Thyroid gland (tissue), 4 donors: ENCODE measurements at regions not wholly inside any gene's neighbourhood (a gene's known extent, or its start where the extent isn't known, plus 50 kb on each side); places are given as distances from the start of the nearest gene placed in this dataset.

Experiments used
- POLR2A ChIP-seq, 2 donors: fragments of 450-650 bp; IDR thresholded peaks; one replicate each; pipeline ENCODE4 v1.6.1; 2017; ENCODE audit warnings: antibody characterized with exemption in 2 of 2, mild to moderate bottlenecking in 2 of 2, moderate library complexity in 1 of 2
- TF ChIP-seq, protein P1 (sequence below), 6 experiments: fragments of 200-600 bp in 3 of 6; fragments of 450-650 bp in 3 of 6; sonication (generic) in 3 of 6; IDR thresholded peaks; one replicate each; pipeline ENCODE4 v1.5.1; 2016 to 2019; ENCODE audit warnings: antibody characterized with exemption in 6 of 6, mild to moderate bottlenecking in 2 of 6, inconsistent platforms in 1 of 6, moderate library complexity in 1 of 6

DNA sequence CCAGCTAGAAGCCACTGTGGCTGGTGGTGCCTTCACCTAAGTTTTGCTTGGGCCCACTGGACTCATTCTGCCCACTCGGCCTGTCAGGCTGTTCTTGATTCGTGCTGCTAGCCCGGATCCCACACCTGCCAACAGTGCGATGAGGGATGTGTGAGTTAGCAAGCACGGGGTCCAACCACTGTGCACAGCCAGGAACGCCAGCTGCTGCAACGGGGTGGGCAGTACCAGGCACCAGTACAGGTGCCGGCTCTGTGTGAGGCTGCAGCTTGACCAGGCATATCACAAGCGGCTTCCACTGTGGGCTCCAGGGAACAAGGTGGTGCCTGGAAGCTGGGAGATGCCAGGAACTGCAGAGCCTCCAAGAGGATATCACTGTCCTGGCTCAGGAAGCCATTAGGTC is 481.2 kb downstream of the OTOL1 start:
- no peak for TF ChIP-seq POLR2A (IDR thresholded peaks at IDR 0.05)
- TF ChIP-seq, protein P1, sequence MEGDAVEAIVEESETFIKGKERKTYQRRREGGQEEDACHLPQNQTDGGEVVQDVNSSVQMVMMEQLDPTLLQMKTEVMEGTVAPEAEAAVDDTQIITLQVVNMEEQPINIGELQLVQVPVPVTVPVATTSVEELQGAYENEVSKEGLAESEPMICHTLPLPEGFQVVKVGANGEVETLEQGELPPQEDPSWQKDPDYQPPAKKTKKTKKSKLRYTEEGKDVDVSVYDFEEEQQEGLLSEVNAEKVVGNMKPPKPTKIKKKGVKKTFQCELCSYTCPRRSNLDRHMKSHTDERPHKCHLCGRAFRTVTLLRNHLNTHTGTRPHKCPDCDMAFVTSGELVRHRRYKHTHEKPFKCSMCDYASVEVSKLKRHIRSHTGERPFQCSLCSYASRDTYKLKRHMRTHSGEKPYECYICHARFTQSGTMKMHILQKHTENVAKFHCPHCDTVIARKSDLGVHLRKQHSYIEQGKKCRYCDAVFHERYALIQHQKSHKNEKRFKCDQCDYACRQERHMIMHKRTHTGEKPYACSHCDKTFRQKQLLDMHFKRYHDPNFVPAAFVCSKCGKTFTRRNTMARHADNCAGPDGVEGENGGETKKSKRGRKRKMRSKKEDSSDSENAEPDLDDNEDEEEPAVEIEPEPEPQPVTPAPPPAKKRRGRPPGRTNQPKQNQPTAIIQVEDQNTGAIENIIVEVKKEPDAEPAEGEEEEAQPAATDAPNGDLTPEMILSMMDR (IDR thresholded peaks at IDR 0.05) = no peak
